Prostate gland (tissue), 2 donors: ENCODE measurements at regions not wholly inside any gene's neighbourhood (a gene's known extent, or its start where the extent isn't known, plus 50 kb on each side); places are given as distances from the start of the nearest gene placed in this dataset.

ENCODE experiments used
- DNase-seq: peaks from one replicate; pipeline ENCODE4 v3.0.0-alpha.2; 2019; ENCODE audit warnings: low spot score
- H3K27ac ChIP-seq, 2 donors: fragments of 200-600 bp; sonication (generic); 2 replicates each; pipeline ENCODE4 v1.5.1; 2017 to 2019
- H3K27me3 ChIP-seq: fragments of 200-600 bp; sonication (generic); replicated peaks from 2 replicates; pipeline ENCODE4 v1.5.1; 2019; ENCODE audit not compliant: insufficient read depth
- H3K36me3 ChIP-seq, 2 donors: fragments of 200-600 bp; sonication (generic); 1 replicate in 1 of 2; 2 replicates in 1 of 2; pipeline versions ENCODE4 v1.5.1 to v1.8.1; 2017 to 2019
- H3K4me1 ChIP-seq: fragments of 200-600 bp; sonication (generic); replicated peaks from 2 replicates; pipeline ENCODE4 v1.5.1; 2019
- H3K4me3 ChIP-seq, 2 donors: fragments of 200-600 bp; sonication (generic); 2 replicates each; pipeline ENCODE4 v1.5.1; 2017 to 2019
- H3K9me3 ChIP-seq: fragments of 200-600 bp; sonication (generic); 2 replicates; pipeline ENCODE4 v1.5.1; 2017
- POLR2A ChIP-seq: fragments of 450-650 bp; IDR thresholded peaks from one replicate; pipeline ENCODE4 v1.6.1; 2016; ENCODE audit warnings: antibody characterized with exemption, mild to moderate bottlenecking
- POLR2AphosphoS5 ChIP-seq: sonication (generic); formaldehyde crosslinking; IDR thresholded peaks from one replicate; pipeline ENCODE4 v1.6.1; 2017; ENCODE audit warnings: antibody characterized with exemption
- WGBS: methylation state at CpG from one replicate; pipeline ENCODE4 v1.1.5; 2018; 5-methylcytosine and 5-hydroxymethylcytosine counted together
- intact Hi-C: fragments of 100-400 bp; cut with DNase I; formaldehyde crosslinking; loops from one replicate; pipeline ENCODE4 v1.14.2; 2022
- TF ChIP-seq, protein P1 (sequence below), 4 experiments: fragments of 200-600 bp in 2 of 4; fragments of 450-650 bp in 2 of 4; sonication (generic) in 2 of 4; IDR thresholded peaks; 1 replicate in 3 of 4; 2 replicates in 1 of 4; pipeline ENCODE4 v1.5.1; 2016 to 2019; ENCODE audit warnings: antibody characterized with exemption in 4 of 4, mild to moderate bottlenecking in 2 of 4, moderate library complexity in 2 of 4

- Histone ChIP-seq H3K27me3 (no peaks in the 10 kb centered on the region), H3K9me3 (no peaks in the 10 kb centered on the region), H3K4me3 (no peak overlapping the region), H3K27ac (no peak overlapping the region), H3K36me3 (no peaks in the 10 kb centered on the region), H3K4me1 (no peaks in the 10 kb centered on the region)
- DNase-seq, result no peak
- TF ChIP-seq POLR2AphosphoS5, result no peak
- no peak for TF ChIP-seq POLR2A
- TF ChIP-seq, protein P1, sequence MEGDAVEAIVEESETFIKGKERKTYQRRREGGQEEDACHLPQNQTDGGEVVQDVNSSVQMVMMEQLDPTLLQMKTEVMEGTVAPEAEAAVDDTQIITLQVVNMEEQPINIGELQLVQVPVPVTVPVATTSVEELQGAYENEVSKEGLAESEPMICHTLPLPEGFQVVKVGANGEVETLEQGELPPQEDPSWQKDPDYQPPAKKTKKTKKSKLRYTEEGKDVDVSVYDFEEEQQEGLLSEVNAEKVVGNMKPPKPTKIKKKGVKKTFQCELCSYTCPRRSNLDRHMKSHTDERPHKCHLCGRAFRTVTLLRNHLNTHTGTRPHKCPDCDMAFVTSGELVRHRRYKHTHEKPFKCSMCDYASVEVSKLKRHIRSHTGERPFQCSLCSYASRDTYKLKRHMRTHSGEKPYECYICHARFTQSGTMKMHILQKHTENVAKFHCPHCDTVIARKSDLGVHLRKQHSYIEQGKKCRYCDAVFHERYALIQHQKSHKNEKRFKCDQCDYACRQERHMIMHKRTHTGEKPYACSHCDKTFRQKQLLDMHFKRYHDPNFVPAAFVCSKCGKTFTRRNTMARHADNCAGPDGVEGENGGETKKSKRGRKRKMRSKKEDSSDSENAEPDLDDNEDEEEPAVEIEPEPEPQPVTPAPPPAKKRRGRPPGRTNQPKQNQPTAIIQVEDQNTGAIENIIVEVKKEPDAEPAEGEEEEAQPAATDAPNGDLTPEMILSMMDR (IDR thresholded peaks at IDR 0.05), result no peak
- intact Hi-C loops, result no loop called here
- WGBS, result 46% methylated on average over 6 of the region's 6 CpGs
Measured at GRCh38 chr13:54845351-54845965, 1816.8 kb downstream of the OLFM4 start.

DNA sequence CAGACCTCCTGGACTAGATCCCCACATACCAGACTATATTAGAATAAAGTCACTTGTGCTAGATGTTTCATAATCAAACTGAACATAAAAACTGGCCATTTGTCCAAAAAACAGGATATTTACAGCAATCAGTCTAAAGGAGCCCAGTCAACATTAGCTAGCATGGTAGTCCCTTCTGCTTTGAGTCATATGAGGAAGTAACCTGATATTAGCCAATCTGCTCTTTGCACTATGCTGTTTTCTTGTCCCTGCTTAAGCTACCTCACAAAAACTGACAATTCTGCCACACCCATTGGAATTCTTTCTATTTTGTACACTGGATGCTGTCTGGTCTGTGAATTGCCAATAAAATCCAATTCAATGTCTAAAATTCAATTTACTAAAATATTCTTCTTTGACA is 1824.2 kb downstream of the OLFM4 start:
- intact Hi-C loops, result no loop called here
- H3K27me3 ChIP-seq, result no peaks in the 10 kb centered on the region
- no peak for DNase-seq
- H3K36me3 ChIP-seq, result no peaks in the 10 kb centered on the region
- H3K9me3 ChIP-seq, result no peaks in the 10 kb centered on the region
- no peak overlapping the region for H3K27ac ChIP-seq
- TF ChIP-seq, protein P1 (IDR thresholded peaks at IDR 0.05), result no peak
- no peak for TF ChIP-seq POLR2AphosphoS5
- no peak for TF ChIP-seq POLR2A
- H3K4me1 ChIP-seq, result no peaks in the 10 kb centered on the region
- H3K4me3 ChIP-seq, result no peak overlapping the region

DNA sequence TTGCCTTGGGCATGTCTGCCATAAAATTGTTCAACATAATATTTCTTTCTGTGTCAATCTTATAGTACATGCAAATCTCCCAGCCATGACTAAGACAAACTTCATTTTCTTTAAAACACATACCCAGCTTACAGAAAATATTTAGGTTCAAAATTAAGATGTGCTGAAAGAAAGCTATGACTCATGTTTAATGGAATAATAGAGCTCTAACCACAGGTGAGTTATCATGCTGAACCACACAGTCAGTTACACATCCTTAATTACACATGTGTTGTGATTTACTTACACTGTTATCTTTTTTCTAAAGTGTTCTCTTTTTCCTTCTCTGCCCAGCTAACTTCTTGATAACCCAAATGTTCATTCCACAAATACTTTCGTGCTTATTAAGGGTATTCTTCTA is 1831.2 kb downstream of the OLFM4 start:
- intact Hi-C loops, result no loop called here
- DNase-seq, result no peak
- Histone ChIP-seq H3K27me3 (no peaks in the 10 kb centered on the region), H3K4me1 (no peaks in the 10 kb centered on the region), H3K4me3 (no peak overlapping the region), H3K9me3 (no peaks in the 10 kb centered on the region), H3K36me3 (no peaks in the 10 kb centered on the region), H3K27ac (no peak overlapping the region)
- TF ChIP-seq, protein P1 (IDR thresholded peaks at IDR 0.05), result no peak
- WGBS, result 91% methylated on average over 1 of the region's 1 CpG

GRCh38 chr13:54875111-54875510 is 1846.5 kb downstream of the OLFM4 start:
- Histone ChIP-seq H3K4me3 (no peak overlapping the region), H3K4me1 (no peaks in the 10 kb centered on the region), H3K27ac (no peak overlapping the region), H3K27me3 (no peaks in the 10 kb centered on the region), H3K36me3 (no peaks in the 10 kb centered on the region), H3K9me3 (no peaks in the 10 kb centered on the region)
- DNase-seq, result no peak
- TF ChIP-seq POLR2A (no peak), POLR2AphosphoS5 (no peak)
- TF ChIP-seq, protein P1 (IDR thresholded peaks at IDR 0.05), result no peak
- intact Hi-C loops, result no loop called here
- WGBS, result 87% methylated on average over 3 of the region's 3 CpGs

- H3K27ac ChIP-seq, result no peak overlapping the region
Measured at GRCh38 chr13:54879036-54879435, 1850.4 kb downstream of the OLFM4 start.

More at GRCh38 chr13:54879036-54879435, 1850.4 kb downstream of the OLFM4 start:
- 88% methylated on average over 2 of the region's 2 CpGs for WGBS
- no peak overlapping the region for H3K4me3 ChIP-seq
- H3K9me3 ChIP-seq, result no peaks in the 10 kb centered on the region
- no peak for DNase-seq
- intact Hi-C loops, result no loop called here
- H3K27me3 ChIP-seq, result no peaks in the 10 kb centered on the region
- TF ChIP-seq POLR2AphosphoS5, result no peak
- TF ChIP-seq, protein P1 (IDR thresholded peaks at IDR 0.05), result no peak
- TF ChIP-seq POLR2A, result no peak
- no peaks in the 10 kb centered on the region for H3K4me1 ChIP-seq
- no peaks in the 10 kb centered on the region for H3K36me3 ChIP-seq
